ENCODE measurements at regions not wholly inside any gene's neighbourhood (a gene's known extent, or its start where the extent isn't known, plus 50 kb on each side); places are given as distances from the start of the nearest gene placed in this dataset.

DNA sequence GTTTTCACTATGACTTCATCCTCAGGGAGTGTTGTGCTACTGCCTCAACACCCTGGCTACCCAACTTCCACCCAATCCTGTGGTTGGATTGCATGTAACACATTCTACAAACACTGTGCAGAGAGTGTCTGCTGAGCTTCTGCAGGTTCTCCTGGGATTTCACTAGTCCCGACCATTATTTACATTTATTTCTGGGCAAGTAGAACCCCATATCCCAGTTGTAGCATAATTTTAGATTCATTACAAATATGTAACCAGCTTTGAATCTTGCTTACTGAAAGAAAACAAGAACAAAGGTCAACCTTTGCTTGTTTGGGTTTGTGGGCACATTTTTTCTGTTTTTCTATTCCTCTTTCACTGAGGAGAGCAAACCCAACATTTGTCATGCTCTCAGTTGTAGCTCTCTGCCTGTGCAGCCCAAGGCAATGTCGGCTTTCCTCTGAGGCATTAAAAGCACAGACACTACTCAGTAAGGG, 2036.1 kb upstream of the LRRTM1 start:
- TF ChIP-seq RFX5 (IDR thresholded peaks at IDR 0.05; ENCODE audit: low read depth, low read length) (no peak), GATAD2A (IDR thresholded peaks at IDR 0.05) (no peak), ZNF274 (IDR thresholded peaks at IDR 0.05; ENCODE audit: borderline replicate concordance, low read depth, low read length) (no peak), ZNF57 (CRISPR knock-in tag; IDR thresholded peaks at IDR 0.05) (no peak), CBX5 (IDR thresholded peaks at IDR 0.05; ENCODE audit: borderline replicate concordance, low read depth) (no peak), BACH1 (tag; IDR thresholded peaks at IDR 0.05) (no peak), EZH2 (IDR thresholded peaks at IDR 0.05; ENCODE audit: borderline replicate concordance, low read depth, low read length) (no peak), NCOA2 (IDR thresholded peaks at IDR 0.05; ENCODE audit: partially characterized antibody in 2 of 2) (no peak)
- TF ChIP-seq, protein P1, sequence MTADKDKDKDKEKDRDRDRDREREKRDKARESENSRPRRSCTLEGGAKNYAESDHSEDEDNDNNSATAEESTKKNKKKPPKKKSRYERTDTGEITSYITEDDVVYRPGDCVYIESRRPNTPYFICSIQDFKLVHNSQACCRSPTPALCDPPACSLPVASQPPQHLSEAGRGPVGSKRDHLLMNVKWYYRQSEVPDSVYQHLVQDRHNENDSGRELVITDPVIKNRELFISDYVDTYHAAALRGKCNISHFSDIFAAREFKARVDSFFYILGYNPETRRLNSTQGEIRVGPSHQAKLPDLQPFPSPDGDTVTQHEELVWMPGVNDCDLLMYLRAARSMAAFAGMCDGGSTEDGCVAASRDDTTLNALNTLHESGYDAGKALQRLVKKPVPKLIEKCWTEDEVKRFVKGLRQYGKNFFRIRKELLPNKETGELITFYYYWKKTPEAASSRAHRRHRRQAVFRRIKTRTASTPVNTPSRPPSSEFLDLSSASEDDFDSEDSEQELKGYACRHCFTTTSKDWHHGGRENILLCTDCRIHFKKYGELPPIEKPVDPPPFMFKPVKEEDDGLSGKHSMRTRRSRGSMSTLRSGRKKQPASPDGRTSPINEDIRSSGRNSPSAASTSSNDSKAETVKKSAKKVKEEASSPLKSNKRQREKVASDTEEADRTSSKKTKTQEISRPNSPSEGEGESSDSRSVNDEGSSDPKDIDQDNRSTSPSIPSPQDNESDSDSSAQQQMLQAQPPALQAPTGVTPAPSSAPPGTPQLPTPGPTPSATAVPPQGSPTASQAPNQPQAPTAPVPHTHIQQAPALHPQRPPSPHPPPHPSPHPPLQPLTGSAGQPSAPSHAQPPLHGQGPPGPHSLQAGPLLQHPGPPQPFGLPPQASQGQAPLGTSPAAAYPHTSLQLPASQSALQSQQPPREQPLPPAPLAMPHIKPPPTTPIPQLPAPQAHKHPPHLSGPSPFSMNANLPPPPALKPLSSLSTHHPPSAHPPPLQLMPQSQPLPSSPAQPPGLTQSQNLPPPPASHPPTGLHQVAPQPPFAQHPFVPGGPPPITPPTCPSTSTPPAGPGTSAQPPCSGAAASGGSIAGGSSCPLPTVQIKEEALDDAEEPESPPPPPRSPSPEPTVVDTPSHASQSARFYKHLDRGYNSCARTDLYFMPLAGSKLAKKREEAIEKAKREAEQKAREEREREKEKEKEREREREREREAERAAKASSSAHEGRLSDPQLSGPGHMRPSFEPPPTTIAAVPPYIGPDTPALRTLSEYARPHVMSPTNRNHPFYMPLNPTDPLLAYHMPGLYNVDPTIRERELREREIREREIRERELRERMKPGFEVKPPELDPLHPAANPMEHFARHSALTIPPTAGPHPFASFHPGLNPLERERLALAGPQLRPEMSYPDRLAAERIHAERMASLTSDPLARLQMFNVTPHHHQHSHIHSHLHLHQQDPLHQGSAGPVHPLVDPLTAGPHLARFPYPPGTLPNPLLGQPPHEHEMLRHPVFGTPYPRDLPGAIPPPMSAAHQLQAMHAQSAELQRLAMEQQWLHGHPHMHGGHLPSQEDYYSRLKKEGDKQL (CRISPR knock-in tag; IDR thresholded peaks at IDR 0.05; ENCODE audit: borderline replicate concordance), result no peak
- TF ChIP-seq, protein P2, sequence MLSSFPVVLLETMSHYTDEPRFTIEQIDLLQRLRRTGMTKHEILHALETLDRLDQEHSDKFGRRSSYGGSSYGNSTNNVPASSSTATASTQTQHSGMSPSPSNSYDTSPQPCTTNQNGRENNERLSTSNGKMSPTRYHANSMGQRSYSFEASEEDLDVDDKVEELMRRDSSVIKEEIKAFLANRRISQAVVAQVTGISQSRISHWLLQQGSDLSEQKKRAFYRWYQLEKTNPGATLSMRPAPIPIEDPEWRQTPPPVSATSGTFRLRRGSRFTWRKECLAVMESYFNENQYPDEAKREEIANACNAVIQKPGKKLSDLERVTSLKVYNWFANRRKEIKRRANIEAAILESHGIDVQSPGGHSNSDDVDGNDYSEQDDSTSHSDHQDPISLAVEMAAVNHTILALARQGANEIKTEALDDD (IDR thresholded peaks at IDR 0.05), result no peak
